ENCODE measurements at regions not wholly inside any gene's neighbourhood (a gene's known extent, or its start where the extent isn't known, plus 50 kb on each side); places are given as distances from the start of the nearest gene placed in this dataset.
"Not testable (repeated sequence)": the region's sequence is repeated elsewhere in the genome, so short reads cannot be mapped to it uniquely, and the experiment has no call there.

- DNase-seq: no peak
- in situ Hi-C loops (cut with MboI): no loop called here
- no peaks in the 10 kb centered on the region for H3K36me3 ChIP-seq (ENCODE audit: low read depth)
- no peaks in the 10 kb centered on the region for H3K9me2 ChIP-seq (ENCODE audit: insufficient read depth)
- WGBS, 2 experiments (ENCODE audit: low coverage in 1 of 2, low lambda C conversion rate in 2 of 2, missing lambda C conversion rate in 2 of 2): 82 to 93% methylated on average over 3 of the region's 3 CpGs
- no peak overlapping the region for H3K4me2 ChIP-seq (ENCODE audit: unreplicated experiment)
- H3K27me3 ChIP-seq (replicated peaks; ENCODE audit: insufficient read depth): no peaks in the 10 kb centered on the region
- no peak overlapping the region for H2AFZ ChIP-seq
- no peaks in the 10 kb centered on the region for H4K20me1 ChIP-seq (ENCODE audit: insufficient read depth)
- H3K27ac ChIP-seq: no peak overlapping the region
- TF ChIP-seq EZH2 (IDR thresholded peaks at IDR 0.05; ENCODE audit: insufficient read depth, poor library complexity, severe bottlenecking) (no peak), EZH2phosphoT487 (IDR thresholded peaks at IDR 0.05; ENCODE audit: insufficient read depth, low read depth) (no peak)
- H3K9ac ChIP-seq: no peak overlapping the region
- no peak overlapping the region for H3K4me3 ChIP-seq
- H3F3A ChIP-seq (ENCODE audit: insufficient read depth): no peaks in the 10 kb centered on the region
- no peaks in the 10 kb centered on the region for H3K9me3 ChIP-seq (ENCODE audit: low read depth)
- no peaks in the 10 kb centered on the region for H3K4me1 ChIP-seq (ENCODE audit: insufficient read depth)
- H3K79me2 ChIP-seq (ENCODE audit: insufficient read depth): no peaks in the 10 kb centered on the region
These were observed 312.0 kb upstream of the FGF13 start for GRCh38 chrX:139023531-139023930.

GRCh38 chrX:139020801-139021200, 309.3 kb upstream of the FGF13 start:
- no peak for DNase-seq
- Histone ChIP-seq H3K9me3 (ENCODE audit: low read depth) (no peaks in the 10 kb centered on the region), H2AFZ (no peak overlapping the region), H4K20me1 (ENCODE audit: insufficient read depth) (no peaks in the 10 kb centered on the region), H3K36me3 (ENCODE audit: low read depth) (no peaks in the 10 kb centered on the region), H3K4me2 (ENCODE audit: unreplicated experiment) (no peak overlapping the region), H3K27ac (no peak overlapping the region), H3K9me2 (ENCODE audit: insufficient read depth) (no peaks in the 10 kb centered on the region), H3K4me3 (no peak overlapping the region), H3K9ac (no peak overlapping the region), H3K79me2 (ENCODE audit: insufficient read depth) (no peaks in the 10 kb centered on the region), H3K27me3 (replicated peaks; ENCODE audit: insufficient read depth) (no peaks in the 10 kb centered on the region), H3F3A (ENCODE audit: insufficient read depth) (no peaks in the 10 kb centered on the region), H3K4me1 (ENCODE audit: insufficient read depth) (no peaks in the 10 kb centered on the region)
- in situ Hi-C loops (cut with MboI): no loop called here
- 70 to 80% methylated on average over 3 of the region's 3 CpGs for WGBS, 2 experiments (ENCODE audit: low coverage in 1 of 2, low lambda C conversion rate in 2 of 2, missing lambda C conversion rate in 2 of 2)
- TF ChIP-seq EZH2 (IDR thresholded peaks at IDR 0.05; ENCODE audit: insufficient read depth, poor library complexity, severe bottlenecking) (no peak), EZH2phosphoT487 (IDR thresholded peaks at IDR 0.05; ENCODE audit: insufficient read depth, low read depth) (no peak)

GRCh38 chrX:139018436-139018835, 306.9 kb upstream of the FGF13 start:
- Histone ChIP-seq H3K4me1 (ENCODE audit: insufficient read depth) (no peaks in the 10 kb centered on the region), H3K9me3 (ENCODE audit: low read depth) (no peaks in the 10 kb centered on the region), H3K27me3 (replicated peaks; ENCODE audit: insufficient read depth) (no peaks in the 10 kb centered on the region), H3K4me2 (ENCODE audit: unreplicated experiment) (no peak overlapping the region), H3F3A (ENCODE audit: insufficient read depth) (no peaks in the 10 kb centered on the region), H2AFZ (no peak overlapping the region), H3K4me3 (no peak overlapping the region), H3K9me2 (ENCODE audit: insufficient read depth) (no peaks in the 10 kb centered on the region), H3K36me3 (ENCODE audit: low read depth) (no peaks in the 10 kb centered on the region), H3K79me2 (ENCODE audit: insufficient read depth) (no peaks in the 10 kb centered on the region), H4K20me1 (ENCODE audit: insufficient read depth) (no peaks in the 10 kb centered on the region), H3K9ac (no peak overlapping the region), H3K27ac (no peak overlapping the region)
- WGBS, 2 experiments (ENCODE audit: low coverage in 1 of 2, low lambda C conversion rate in 2 of 2, missing lambda C conversion rate in 2 of 2): 43 to 55% methylated on average over 2 of the region's 2 CpGs
- DNase-seq: no peak
- in situ Hi-C loops (cut with MboI): no loop called here
- TF ChIP-seq EZH2 (IDR thresholded peaks at IDR 0.05; ENCODE audit: insufficient read depth, poor library complexity, severe bottlenecking) (no peak), EZH2phosphoT487 (IDR thresholded peaks at IDR 0.05; ENCODE audit: insufficient read depth, low read depth) (no peak)

GRCh38 chrX:139015627-139016026, 304.1 kb upstream of the FGF13 start:
- H3K79me2 ChIP-seq (ENCODE audit: insufficient read depth): no peaks in the 10 kb centered on the region
- no peaks in the 10 kb centered on the region for H3K4me1 ChIP-seq (ENCODE audit: insufficient read depth)
- WGBS, 2 experiments (ENCODE audit: low coverage in 1 of 2, low lambda C conversion rate in 2 of 2, missing lambda C conversion rate in 2 of 2): 10 to 19% methylated on average over 1 of the region's 1 CpG
- H3K4me2 ChIP-seq (ENCODE audit: unreplicated experiment): no peak overlapping the region
- no peaks in the 10 kb centered on the region for H4K20me1 ChIP-seq (ENCODE audit: insufficient read depth)
- no peak for DNase-seq
- no peak overlapping the region for H3K9ac ChIP-seq
- no peaks in the 10 kb centered on the region for H3F3A ChIP-seq (ENCODE audit: insufficient read depth)
- no peaks in the 10 kb centered on the region for H3K9me3 ChIP-seq (ENCODE audit: low read depth)
- no peak overlapping the region for H3K4me3 ChIP-seq
- H3K27me3 ChIP-seq (replicated peaks; ENCODE audit: insufficient read depth): no peaks in the 10 kb centered on the region
- in situ Hi-C loops (cut with MboI): no loop called here
- TF ChIP-seq EZH2 (IDR thresholded peaks at IDR 0.05; ENCODE audit: insufficient read depth, poor library complexity, severe bottlenecking) (no peak), EZH2phosphoT487 (IDR thresholded peaks at IDR 0.05; ENCODE audit: insufficient read depth, low read depth) (no peak)
- no peaks in the 10 kb centered on the region for H3K9me2 ChIP-seq (ENCODE audit: insufficient read depth)
- H2AFZ ChIP-seq: no peak overlapping the region
- no peak overlapping the region for H3K27ac ChIP-seq
- no peaks in the 10 kb centered on the region for H3K36me3 ChIP-seq (ENCODE audit: low read depth)

GRCh38 chrX:139008185-139008584, 296.7 kb upstream of the FGF13 start:
- no peaks in the 10 kb centered on the region for H3K9me2 ChIP-seq (ENCODE audit: insufficient read depth)
- H3F3A ChIP-seq (ENCODE audit: insufficient read depth): no peaks in the 10 kb centered on the region
- in situ Hi-C loops (cut with MboI): no loop called here
- no peaks in the 10 kb centered on the region for H3K4me1 ChIP-seq (ENCODE audit: insufficient read depth)
- no peaks in the 10 kb centered on the region for H3K79me2 ChIP-seq (ENCODE audit: insufficient read depth)
- TF ChIP-seq EZH2 (IDR thresholded peaks at IDR 0.05; ENCODE audit: insufficient read depth, poor library complexity, severe bottlenecking): no peak
- no peak for TF ChIP-seq EZH2phosphoT487 (IDR thresholded peaks at IDR 0.05; ENCODE audit: insufficient read depth, low read depth)
- H3K27ac ChIP-seq: no peak overlapping the region
- no peak for DNase-seq
- no peak overlapping the region for H3K4me3 ChIP-seq
- no peaks in the 10 kb centered on the region for H4K20me1 ChIP-seq (ENCODE audit: insufficient read depth)
- 97 to 98% methylated on average over 4 of the region's 4 CpGs for WGBS, 2 experiments (ENCODE audit: low coverage in 1 of 2, low lambda C conversion rate in 2 of 2, missing lambda C conversion rate in 2 of 2)
- H3K4me2 ChIP-seq (ENCODE audit: unreplicated experiment): no peak overlapping the region
- H2AFZ ChIP-seq: no peak overlapping the region
- no peaks in the 10 kb centered on the region for H3K36me3 ChIP-seq (ENCODE audit: low read depth)
- no peaks in the 10 kb centered on the region for H3K27me3 ChIP-seq (replicated peaks; ENCODE audit: insufficient read depth)
- no peaks in the 10 kb centered on the region for H3K9me3 ChIP-seq (ENCODE audit: low read depth)
- no peak overlapping the region for H3K9ac ChIP-seq

- H4K20me1 ChIP-seq (ENCODE audit: insufficient read depth); H3K9ac ChIP-seq; H3K4me1 ChIP-seq (ENCODE audit: insufficient read depth); H3K9me2 ChIP-seq (ENCODE audit: insufficient read depth); in situ Hi-C loops (cut with MboI); H3K27ac ChIP-seq; H2AFZ ChIP-seq; H3K9me3 ChIP-seq (ENCODE audit: low read depth); H3K79me2 ChIP-seq (ENCODE audit: insufficient read depth); H3K4me3 ChIP-seq; H3K27me3 ChIP-seq (replicated peaks; ENCODE audit: insufficient read depth); H3K4me2 ChIP-seq (ENCODE audit: unreplicated experiment); H3K36me3 ChIP-seq (ENCODE audit: low read depth); DNase-seq; H3F3A ChIP-seq (ENCODE audit: insufficient read depth): not testable (repeated sequence)
- WGBS, 2 experiments (ENCODE audit: low coverage in 1 of 2, low lambda C conversion rate in 2 of 2, missing lambda C conversion rate in 2 of 2): 83 to 87% methylated on average over 8 to 22 of the region's 34 CpGs
These were observed 292.5 kb upstream of the FGF13 start for GRCh38 chrX:139003856-139004527.
